Naive thymus-derived CD4-positive, alpha-beta T cell (primary cell): ENCODE measurements at regions not wholly inside any gene's neighbourhood (a gene's known extent, or its start where the extent isn't known, plus 50 kb on each side); places are given as distances from the start of the nearest gene placed in this dataset.
A peak's percentile ranks its signal among the peaks of the same experiment; 100 is the strongest.

Experiments used
- ATAC-seq: fragments of 150-1000 bp; cut with Tn5 transposase; 2 replicates; pipeline ENCODE4 v1.10.0; 2021; ENCODE audit warnings: mild to moderate bottlenecking, moderate library complexity
- CTCF ChIA-PET: fragments of 350-600 bp; sonication (Branson Sonifier 250); formaldehyde crosslinking; loops from one replicate; lab custom pipeline; 2021; ENCODE audit warnings: antibody characterized with exemption; lab: Charles Lee
- POLR2A ChIA-PET: fragments of 350-600 bp; sonication (Branson Sonifier 250); formaldehyde crosslinking; loops from one replicate; lab custom pipeline; 2021; ENCODE audit warnings: antibody characterized with exemption, inconsistent platforms; lab: Charles Lee
- DNase-seq, 9 donors: peaks; one replicate each; pipeline versions ENCODE4 v3.0.0 to v3.0.0-alpha.2; 2020 to 2022; ENCODE audit warnings: mixed read lengths in 1 of 9
- H3K27ac ChIP-seq: one replicate; pipeline ENCODE4 v1.7.0; 2013; ENCODE audit warnings: mild to moderate bottlenecking, low read depth, low read length, moderate library complexity
- H3K27me3 ChIP-seq, 2 donors: one replicate each; pipeline ENCODE4 v1.7.0; 2013; ENCODE audit warnings: low read length in 2 of 2, mild to moderate bottlenecking in 2 of 2, moderate library complexity in 2 of 2; ENCODE audit not compliant: control insufficient read depth in 2 of 2, insufficient read depth in 2 of 2
- H3K36me3 ChIP-seq, 3 experiments: 1 replicate in 2 of 3; 2 replicates in 1 of 3; pipeline ENCODE4 v1.7.0; 2013; ENCODE audit warnings: low read length in 3 of 3, mild to moderate bottlenecking in 3 of 3, moderate library complexity in 1 of 3; ENCODE audit not compliant: insufficient read depth in 3 of 3, control insufficient read depth in 2 of 3
- H3K4me1 ChIP-seq, 2 donors: one replicate each; pipeline ENCODE4 v1.7.0; 2013; ENCODE audit warnings: low read length in 2 of 2, mild to moderate bottlenecking in 2 of 2, moderate library complexity in 1 of 2; ENCODE audit not compliant: control insufficient read depth in 2 of 2, insufficient read depth in 2 of 2
- H3K4me3 ChIP-seq: 2 replicates; pipeline ENCODE4 v1.7.0; 2013; ENCODE audit warnings: mild to moderate bottlenecking, low read length
- H3K9me3 ChIP-seq, 3 experiments: 1 replicate in 2 of 3; 2 replicates in 1 of 3; pipeline ENCODE4 v1.7.0; 2013; ENCODE audit warnings: low read length in 3 of 3; ENCODE audit not compliant: control insufficient read depth in 2 of 3
- H3K27ac Mint-ChIP-seq, 9 donors: one replicate each; pipeline ENCODE4 v1.8.0; 2020 to 2022; ENCODE audit warnings: mixed read lengths in 9 of 9, mild to moderate bottlenecking in 8 of 9, moderate library complexity in 5 of 9, inconsistent platforms in 2 of 9
- H3K27me3 Mint-ChIP-seq, 5 donors: one replicate each; pipeline ENCODE4 v1.8.0; 2021 to 2022; ENCODE audit warnings: mixed read lengths in 5 of 5, mild to moderate bottlenecking in 1 of 5
- H3K36me3 Mint-ChIP-seq, 5 donors: one replicate each; pipeline ENCODE4 v1.8.0; 2020 to 2022; ENCODE audit warnings: mixed read lengths in 5 of 5, mild to moderate bottlenecking in 3 of 5, inconsistent platforms in 1 of 5
- H3K4me1 Mint-ChIP-seq, 7 donors: one replicate each; pipeline ENCODE4 v1.8.0; 2020 to 2022; ENCODE audit warnings: mixed read lengths in 7 of 7, mild to moderate bottlenecking in 3 of 7, inconsistent platforms in 1 of 7
- H3K4me3 Mint-ChIP-seq, 10 donors: one replicate each; pipeline ENCODE4 v1.8.0; 2020 to 2022; ENCODE audit warnings: mild to moderate bottlenecking in 10 of 10, mixed read lengths in 10 of 10, moderate library complexity in 6 of 10, inconsistent platforms in 2 of 10
- H3K9me3 Mint-ChIP-seq, 11 donors: one replicate each; pipeline ENCODE4 v1.8.0; 2020 to 2022; ENCODE audit warnings: mixed read lengths in 11 of 11, mild to moderate bottlenecking in 4 of 11, inconsistent platforms in 1 of 11, moderate library complexity in 1 of 11
- intact Hi-C, 2 donors: fragments of 100-400 bp; cut with micrococcal nuclease; formaldehyde crosslinking; loops; one replicate each; pipeline ENCODE4 v1.15.1; 2023

DNA sequence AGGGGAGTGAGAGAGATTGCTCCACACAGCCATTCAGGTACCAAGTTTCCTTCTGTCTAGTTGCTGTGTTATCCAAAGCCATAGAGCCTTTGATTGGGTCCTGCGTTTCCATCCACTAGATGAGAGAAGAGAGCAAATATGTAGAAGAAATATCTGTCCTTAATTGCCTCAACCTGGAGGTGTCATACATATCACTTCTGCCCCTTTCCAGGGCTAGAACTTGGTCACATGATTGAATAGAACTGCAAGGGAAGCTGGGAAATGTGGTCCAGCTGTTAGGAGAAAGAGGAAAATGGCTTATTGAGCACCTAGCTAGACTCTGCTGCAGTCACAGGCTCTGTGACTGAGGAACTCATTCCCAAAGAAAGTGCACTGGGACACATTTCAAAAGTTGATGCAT lies 115.6 kb upstream of the JAG1 start:
- H3K9me3 ChIP-seq = no peaks in the 10 kb centered on the region
- H3K4me3 ChIP-seq = no peak overlapping the region
- Mint-ChIP-seq H3K9me3 (peaks cover 0 to 9% (median 5%) of the 10 kb centered on the region in 11 donors), H3K27ac (no peak overlapping the region), H3K4me3 (no peak overlapping the region), H3K36me3 (no peaks in the 10 kb centered on the region), H3K27me3 (peaks cover 0 to 8% (median 0%) of the 10 kb centered on the region in 5 donors), H3K4me1 (peaks cover 0 to 6% (median 0%) of the 10 kb centered on the region in 7 donors)
- H3K36me3 ChIP-seq = no peaks in the 10 kb centered on the region
- no peak overlapping the region for H3K27ac ChIP-seq
- POLR2A ChIA-PET = no interaction called here
- DNase-seq (no peak), ATAC-seq (no peak)
- intact Hi-C loops = no loop called here
- CTCF ChIA-PET = no interaction called here
- H3K27me3 ChIP-seq = no peaks in the 10 kb centered on the region
- H3K4me1 ChIP-seq = no peaks in the 10 kb centered on the region

DNA sequence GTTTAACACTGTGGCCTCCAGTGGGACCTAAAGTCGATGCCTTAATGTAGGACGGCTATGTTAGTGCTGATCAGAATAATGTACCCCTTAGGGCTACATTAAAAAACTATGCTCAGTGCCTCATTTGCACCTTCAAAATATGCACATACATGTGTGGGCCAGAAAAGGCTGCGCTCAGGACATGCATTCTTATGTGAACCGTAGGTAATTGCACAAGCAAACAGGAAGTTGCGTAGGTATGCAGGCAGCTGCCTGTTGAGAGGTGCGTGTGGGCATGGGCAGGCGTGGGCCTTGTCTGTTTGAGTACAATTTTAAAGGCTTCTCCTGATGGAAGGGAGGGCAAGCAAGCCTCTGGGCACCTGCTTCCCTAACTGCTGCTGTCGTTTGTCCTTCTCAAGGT lies 116.2 kb upstream of the JAG1 start:
- no peak for ATAC-seq
- Histone ChIP-seq H3K27me3 (no peaks in the 10 kb centered on the region), H3K4me3 (no peak overlapping the region), H3K36me3 (no peaks in the 10 kb centered on the region), H3K4me1 (no peaks in the 10 kb centered on the region), H3K9me3 (no peaks in the 10 kb centered on the region), H3K27ac (no peak overlapping the region)
- peaks cover 0 to 9% (median 5%) of the 10 kb centered on the region in 11 donors for H3K9me3 Mint-ChIP-seq
- POLR2A ChIA-PET = no interaction called here
- peaks cover 0 to 8% (median 0%) of the 10 kb centered on the region in 5 donors for H3K27me3 Mint-ChIP-seq
- H3K36me3 Mint-ChIP-seq = no peaks in the 10 kb centered on the region
- intact Hi-C loops = no loop called here
- DNase-seq = no peak
- peaks cover 0 to 6% (median 0%) of the 10 kb centered on the region in 7 donors for H3K4me1 Mint-ChIP-seq
- CTCF ChIA-PET = no interaction called here
- H3K27ac Mint-ChIP-seq = no peak overlapping the region
- H3K4me3 Mint-ChIP-seq = no peak overlapping the region

DNA sequence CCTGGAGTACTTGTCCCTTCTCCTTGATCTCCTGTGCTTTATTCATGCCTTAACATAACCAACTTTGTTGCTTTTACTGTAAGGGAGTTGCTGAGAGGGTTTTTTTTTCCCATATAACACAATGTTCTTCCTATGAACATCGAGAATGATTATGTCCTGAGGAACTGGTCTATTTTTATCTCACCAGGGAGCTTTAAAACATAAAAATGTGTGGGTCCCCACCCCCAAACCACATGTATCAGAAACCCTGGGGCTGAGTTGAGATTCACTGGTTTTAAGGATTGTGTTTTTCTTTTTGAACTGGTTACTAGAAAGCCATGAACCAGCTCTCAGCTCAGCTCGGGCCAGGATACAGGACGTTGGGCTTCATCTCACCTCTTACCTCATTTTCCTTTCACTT lies 118.5 kb upstream of the JAG1 start:
- H3K4me3 Mint-ChIP-seq = peak overlapping the region in 2 of 10 donors; percentile 34 to 44
- POLR2A ChIA-PET = no interaction called here
- H3K27me3 ChIP-seq = no peaks in the 10 kb centered on the region
- intact Hi-C loops = no loop called here
- H3K9me3 ChIP-seq = no peaks in the 10 kb centered on the region
- peaks cover 0 to 14% (median 5%) of the 10 kb centered on the region in 11 donors for H3K9me3 Mint-ChIP-seq
- peaks cover 0 to 12% (median 6%) of the 10 kb centered on the region in 5 donors for H3K27me3 Mint-ChIP-seq
- H3K4me3 ChIP-seq = no peak overlapping the region
- no peak overlapping the region for H3K27ac Mint-ChIP-seq
- ATAC-seq (no peak), DNase-seq (no peak)
- peaks cover 0 to 6% (median 0%) of the 10 kb centered on the region in 7 donors for H3K4me1 Mint-ChIP-seq
- H3K27ac ChIP-seq = no peak overlapping the region
- H3K36me3 Mint-ChIP-seq = no peaks in the 10 kb centered on the region
- CTCF ChIA-PET = no interaction called here
- H3K36me3 ChIP-seq = no peaks in the 10 kb centered on the region
- no peaks in the 10 kb centered on the region for H3K4me1 ChIP-seq

DNA sequence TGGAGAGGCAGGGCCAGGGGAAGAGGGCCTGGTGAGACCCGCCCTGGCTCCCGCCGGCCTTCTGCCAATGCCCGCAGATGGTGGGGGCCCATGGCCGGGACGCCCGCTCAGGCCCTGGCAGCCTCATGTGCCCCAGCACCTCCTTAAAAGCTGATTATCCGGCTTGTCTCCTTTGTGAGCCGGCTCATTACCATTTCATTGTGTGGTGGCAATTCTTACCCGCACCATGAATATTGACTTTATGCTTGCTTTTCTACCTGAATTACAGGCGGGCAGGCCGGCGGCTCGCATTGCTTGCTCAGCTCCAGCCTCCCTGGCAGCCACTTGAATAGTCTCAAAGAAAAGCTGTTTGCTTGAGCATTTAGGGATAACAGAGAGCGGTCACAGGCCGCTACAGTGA lies 120.0 kb upstream of the JAG1 start:
- Mint-ChIP-seq H3K4me3 (no peak overlapping the region), H3K27me3 (peaks cover 0 to 12% (median 6%) of the 10 kb centered on the region in 5 donors), H3K4me1 (peaks cover 0 to 6% (median 0%) of the 10 kb centered on the region in 7 donors), H3K9me3 (peaks cover 0 to 14% (median 5%) of the 10 kb centered on the region in 11 donors), H3K36me3 (no peaks in the 10 kb centered on the region), H3K27ac (no peak overlapping the region)
- ATAC-seq (no peak), DNase-seq (no peak)
- Histone ChIP-seq H3K9me3 (no peaks in the 10 kb centered on the region), H3K27me3 (no peaks in the 10 kb centered on the region), H3K4me3 (no peak overlapping the region), H3K27ac (no peak overlapping the region), H3K36me3 (no peaks in the 10 kb centered on the region), H3K4me1 (no peaks in the 10 kb centered on the region)
- ChIA-PET POLR2A (no interaction called here), CTCF (no interaction called here)
- intact Hi-C loops = no loop called here

DNA sequence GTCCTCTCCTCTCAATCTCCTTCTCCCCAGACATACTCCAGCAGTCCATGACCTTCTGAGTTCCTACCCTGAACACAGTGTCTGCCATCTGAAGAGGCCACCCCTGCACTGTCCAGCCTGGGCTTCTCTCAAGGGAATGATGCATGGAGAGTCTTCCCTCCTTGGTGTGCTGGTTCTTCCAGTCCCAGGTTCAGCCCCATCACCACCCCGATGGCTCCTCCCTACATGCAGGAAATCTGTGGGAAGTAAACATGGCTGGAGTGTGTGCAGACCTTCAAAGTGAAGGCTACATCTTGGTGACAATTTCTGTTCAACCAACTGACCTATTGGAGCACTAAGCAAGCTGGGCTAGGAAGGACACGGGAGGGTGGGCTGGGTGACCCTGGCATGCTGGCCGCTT lies 121.0 kb upstream of the JAG1 start:
- CTCF ChIA-PET = no interaction called here
- POLR2A ChIA-PET = no interaction called here
- Histone ChIP-seq H3K9me3 (no peaks in the 10 kb centered on the region), H3K27me3 (no peaks in the 10 kb centered on the region), H3K4me3 (no peak overlapping the region), H3K4me1 (no peaks in the 10 kb centered on the region), H3K27ac (no peak overlapping the region), H3K36me3 (no peaks in the 10 kb centered on the region)
- DNase-seq (no peak), ATAC-seq (no peak)
- Mint-ChIP-seq H3K36me3 (no peaks in the 10 kb centered on the region), H3K9me3 (peaks cover 0 to 10% (median 5%) of the 10 kb centered on the region in 11 donors), H3K27me3 (peaks cover 0 to 12% (median 6%) of the 10 kb centered on the region in 5 donors), H3K4me3 (no peak overlapping the region), H3K27ac (no peak overlapping the region), H3K4me1 (peaks cover 0 to 6% (median 0%) of the 10 kb centered on the region in 7 donors)
- intact Hi-C loops = no loop called here

DNA sequence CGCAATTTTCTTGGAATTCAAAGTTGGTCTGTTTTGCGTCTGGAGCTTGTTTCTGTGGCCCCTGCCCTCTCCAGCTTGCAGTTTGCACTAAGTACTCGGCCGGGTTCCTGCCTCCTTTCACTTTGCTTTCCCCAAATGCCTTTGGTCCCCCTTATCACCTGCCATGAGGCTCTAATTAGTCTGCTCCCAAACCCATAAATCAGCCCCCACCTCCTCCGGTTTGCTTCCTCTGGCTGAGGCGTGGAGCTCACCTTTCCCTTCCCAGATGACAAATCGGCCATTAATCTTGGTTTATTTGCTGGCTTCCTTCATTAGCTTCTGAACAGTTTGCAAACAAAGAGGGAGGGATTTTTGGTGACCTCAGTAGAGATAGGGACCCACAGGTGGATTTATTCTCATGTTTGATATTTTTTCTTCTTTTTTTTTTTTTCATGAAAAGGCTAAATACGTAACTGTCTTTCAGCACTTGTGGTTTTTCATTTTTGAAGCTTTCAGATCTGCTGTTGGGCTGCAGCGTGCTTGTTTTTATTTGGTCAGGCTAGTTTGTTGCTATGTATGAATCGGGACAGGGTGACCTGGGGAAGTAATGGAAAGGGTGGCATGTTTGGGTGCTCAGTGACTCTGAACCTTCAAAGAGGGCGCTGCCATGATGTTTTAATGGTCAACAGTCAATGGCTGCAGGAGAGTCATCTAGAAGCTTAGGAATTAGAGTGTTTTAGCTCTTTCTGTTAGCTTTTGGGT lies 121.7 kb upstream of the JAG1 start:
- ATAC-seq (no peak), DNase-seq (no peak)
- no peak overlapping the region for H3K27ac ChIP-seq
- H3K9me3 Mint-ChIP-seq = peaks cover 0 to 10% (median 5%) of the 10 kb centered on the region in 11 donors
- peaks cover 0 to 6% (median 0%) of the 10 kb centered on the region in 7 donors for H3K4me1 Mint-ChIP-seq
- no peak overlapping the region for H3K4me3 ChIP-seq
- H3K27me3 Mint-ChIP-seq = peaks cover 0 to 12% (median 6%) of the 10 kb centered on the region in 5 donors
- H3K27me3 ChIP-seq = no peaks in the 10 kb centered on the region
- H3K36me3 ChIP-seq = no peaks in the 10 kb centered on the region
- POLR2A ChIA-PET = no interaction called here
- H3K9me3 ChIP-seq = no peaks in the 10 kb centered on the region
- H3K4me3 Mint-ChIP-seq = no peak overlapping the region
- H3K4me1 ChIP-seq = no peaks in the 10 kb centered on the region
- intact Hi-C loops = no loop called here
- CTCF ChIA-PET = interaction anchor here (0.6 kb wide), 1 partner anchor 162 kb away, joined by 4 read pairs; no protein-coding TSS in a partner anchor
- H3K27ac Mint-ChIP-seq = no peak overlapping the region
- no peaks in the 10 kb centered on the region for H3K36me3 Mint-ChIP-seq

DNA sequence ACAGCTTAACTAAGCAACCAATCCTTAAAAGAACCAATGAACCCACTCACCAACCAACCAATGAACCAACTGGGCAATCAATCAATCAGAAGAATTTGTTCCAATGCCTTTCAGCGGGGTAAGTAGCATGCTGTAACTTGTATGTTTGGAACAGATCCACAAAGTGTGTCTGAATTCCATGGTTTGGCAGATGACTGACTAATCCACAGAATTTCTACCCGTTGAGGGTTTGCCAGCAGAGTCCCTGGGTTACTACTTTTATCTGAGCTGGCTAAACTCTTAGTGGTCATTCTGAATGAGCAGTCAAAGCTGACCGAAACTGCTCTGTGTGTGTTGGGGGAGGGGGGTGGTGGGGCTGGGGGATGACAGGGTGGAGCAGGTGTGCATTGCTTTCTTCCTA lies 125.0 kb upstream of the JAG1 start:
- Histone ChIP-seq H3K4me1 (no peaks in the 10 kb centered on the region), H3K36me3 (no peaks in the 10 kb centered on the region), H3K4me3 (no peak overlapping the region), H3K27me3 (no peaks in the 10 kb centered on the region), H3K27ac (no peak overlapping the region), H3K9me3 (no peaks in the 10 kb centered on the region)
- Mint-ChIP-seq H3K27ac (no peak overlapping the region), H3K4me1 (peaks cover 0 to 2% (median 0%) of the 10 kb centered on the region in 7 donors), H3K27me3 (peaks cover 0 to 15% (median 12%) of the 10 kb centered on the region in 5 donors), H3K36me3 (no peaks in the 10 kb centered on the region), H3K9me3 (peaks cover 0 to 6% (median 2%) of the 10 kb centered on the region in 11 donors), H3K4me3 (no peak overlapping the region)
- POLR2A ChIA-PET = no interaction called here
- CTCF ChIA-PET = no interaction called here
- intact Hi-C loops = no loop called here
- DNase-seq (no peak), ATAC-seq (no peak)
